ENCODE measurements at regions not wholly inside any gene's neighbourhood (a gene's known extent, or its start where the extent isn't known, plus 50 kb on each side); places are given as distances from the start of the nearest gene placed in this dataset.

GRCh38 chr1:59032228-59032627 is 248.4 kb upstream of the JUN start:
- no peak for DNase-seq

- no peak for DNase-seq
Observed at GRCh38 chr1:59033761-59034160, 249.9 kb upstream of the JUN start.

GRCh38 chr1:59034925-59035324 is 251.1 kb upstream of the JUN start:
- no peak for DNase-seq

GRCh38 chr1:59039551-59039950 is 255.7 kb upstream of the JUN start:
- DNase-seq, result no peak

GRCh38 chr1:59040486-59040885 is 256.4 kb upstream of the FGGY start:
- DNase-seq, result no peak

GRCh38 chr1:59041646-59042277 is 255.1 kb upstream of the FGGY start:
- no peak for DNase-seq

- DNase-seq, result no peak
Observed at GRCh38 chr1:59043796-59044195, 253.1 kb upstream of the FGGY start.

GRCh38 chr1:59044535-59045121 is 252.3 kb upstream of the FGGY start:
- DNase-seq, result no peak

- DNase-seq, result no peak
Observed at GRCh38 chr1:59045137-59045536, 251.8 kb upstream of the FGGY start.

- DNase-seq, result no peak
Observed at GRCh38 chr1:59045636-59046035, 251.3 kb upstream of the FGGY start.

- DNase-seq, result no peak
Observed at GRCh38 chr1:59046134-59046533, 250.8 kb upstream of the FGGY start.

GRCh38 chr1:59046730-59047157 is 250.2 kb upstream of the FGGY start:
- no peak for DNase-seq

- DNase-seq, result no peak
Observed at GRCh38 chr1:59051007-59051406, 245.9 kb upstream of the FGGY start.

GRCh38 chr1:59052166-59052590 is 244.7 kb upstream of the FGGY start:
- no peak for DNase-seq

GRCh38 chr1:59054172-59054571 is 242.7 kb upstream of the FGGY start:
- no peak for DNase-seq

- no peak for DNase-seq
Observed at GRCh38 chr1:59055908-59056719, 240.8 kb upstream of the FGGY start.

GRCh38 chr1:59057211-59057694 is 239.6 kb upstream of the FGGY start:
- peak; percentile 69 for DNase-seq

GRCh38 chr1:59057796-59058195 is 239.1 kb upstream of the FGGY start:
- no peak for DNase-seq

GRCh38 chr1:59058665-59059439 is 238.0 kb upstream of the FGGY start:
- DNase-seq, result no peak

- DNase-seq, result no peak
Observed at GRCh38 chr1:59061876-59062275, 235.0 kb upstream of the FGGY start.

GRCh38 chr1:59062743-59063142 is 234.2 kb upstream of the FGGY start:
- no peak for DNase-seq

- DNase-seq, result no peak
Observed at GRCh38 chr1:59063501-59063900, 233.4 kb upstream of the FGGY start.

- no peak for DNase-seq
Observed at GRCh38 chr1:59064592-59064991, 232.3 kb upstream of the FGGY start.

Data from NCI-H2171 treated with DMSO at 0.1 percent for 48 hours (cell line).